HG03025 (cell line): ENCODE measurements at regions not wholly inside any gene's neighbourhood (a gene's known extent, or its start where the extent isn't known, plus 50 kb on each side); places are given as distances from the start of the nearest gene placed in this dataset.

Experiments
- ATAC-seq: cut with Tn5 transposase; IDR thresholded peaks from one replicate; pipeline ENCODE4 v1.9.1; 2021; ENCODE audit warnings: mild to moderate bottlenecking, moderate library complexity; ENCODE audit not compliant: unreplicated experiment, low FRiP score

GRCh38 chr9:4435197-4435596 lies 55.1 kb upstream of the SLC1A1 start:
- ATAC-seq: no peak

GRCh38 chr9:4433379-4433778 lies 56.9 kb upstream of the SLC1A1 start:
- no peak for ATAC-seq

- ATAC-seq: no peak
Measured at GRCh38 chr9:4430432-4431261, 59.6 kb upstream of the SLC1A1 start.

DNA sequence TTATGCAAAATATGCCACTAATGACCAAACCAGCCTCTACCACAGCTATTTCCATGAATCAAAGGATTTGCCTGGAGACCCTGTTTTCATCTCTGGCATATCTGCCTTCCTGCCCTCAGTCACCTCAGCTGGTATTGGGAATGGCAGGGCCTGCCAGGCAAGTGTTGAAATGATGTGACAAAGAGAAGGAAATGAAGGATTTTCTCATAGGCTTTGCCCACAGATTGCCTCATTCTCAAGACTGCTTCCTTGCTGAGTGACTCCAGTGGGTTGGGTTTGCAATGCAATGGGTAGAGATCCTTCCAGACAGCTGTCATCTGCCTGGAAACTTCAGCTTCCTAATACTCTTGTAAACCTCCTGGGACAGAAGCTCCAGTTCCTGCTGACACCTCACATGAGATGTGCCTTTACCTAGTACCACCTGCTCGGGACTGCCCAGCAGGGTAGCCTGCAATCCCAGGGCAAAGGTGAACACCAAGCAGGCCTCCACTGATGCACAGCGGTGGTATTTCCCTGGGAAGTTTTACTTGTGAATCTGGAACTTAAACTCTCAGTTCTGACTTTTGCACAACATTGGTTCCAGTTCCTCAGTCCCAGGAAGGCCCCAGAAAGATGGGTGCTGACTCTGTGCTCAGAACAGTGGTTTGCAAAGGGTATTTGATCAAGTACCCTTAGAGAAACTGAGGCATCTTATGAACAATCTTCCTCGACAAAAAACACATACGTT lies 64.8 kb upstream of the SLC1A1 start:
- ATAC-seq: no peak

DNA sequence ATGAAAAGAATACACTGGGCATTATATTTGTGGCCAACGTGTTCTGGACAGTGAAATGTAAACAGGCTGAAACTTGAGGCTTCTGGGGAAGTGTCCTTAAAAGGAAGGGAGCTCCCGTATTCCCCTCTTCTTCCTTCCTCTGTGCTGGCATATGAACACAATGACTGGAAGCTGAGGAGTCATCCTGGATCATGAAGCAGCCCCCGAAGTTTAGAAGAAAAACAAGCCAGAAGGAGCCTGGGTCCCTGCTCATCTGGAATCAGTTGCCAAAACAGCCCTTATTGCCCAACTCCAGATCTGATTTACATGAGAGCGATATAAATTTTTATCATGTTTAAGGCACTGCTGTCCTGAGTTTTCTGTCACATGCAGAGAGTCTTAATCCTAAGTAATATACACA lies 65.4 kb upstream of the SLC1A1 start:
- no peak for ATAC-seq

GRCh38 chr9:4424038-4424437 lies 66.2 kb upstream of the SLC1A1 start:
- no peak for ATAC-seq

DNA sequence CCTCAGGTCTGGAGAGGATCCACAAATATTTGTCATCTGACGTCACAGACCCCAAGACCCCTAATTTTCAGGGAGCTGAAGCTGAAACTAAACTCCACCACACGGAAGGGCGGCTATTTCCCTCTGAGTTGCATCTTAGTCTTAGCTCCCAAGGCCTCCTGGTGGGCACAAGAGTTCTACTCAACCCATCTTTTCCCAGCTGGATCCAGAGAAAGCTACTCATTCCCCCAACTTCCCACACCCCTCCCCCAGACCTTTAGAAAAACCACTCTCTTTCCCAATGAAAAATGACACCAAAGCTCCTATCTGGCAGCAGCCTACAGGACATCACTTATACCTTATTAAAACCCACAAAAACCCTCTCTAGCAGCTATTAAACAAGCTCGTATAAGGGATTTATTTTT lies 67.1 kb upstream of the SLC1A1 start:
- no peak for ATAC-seq

GRCh38 chr9:4422495-4422894 lies 67.8 kb upstream of the SLC1A1 start:
- ATAC-seq: peak; percentile 64

DNA sequence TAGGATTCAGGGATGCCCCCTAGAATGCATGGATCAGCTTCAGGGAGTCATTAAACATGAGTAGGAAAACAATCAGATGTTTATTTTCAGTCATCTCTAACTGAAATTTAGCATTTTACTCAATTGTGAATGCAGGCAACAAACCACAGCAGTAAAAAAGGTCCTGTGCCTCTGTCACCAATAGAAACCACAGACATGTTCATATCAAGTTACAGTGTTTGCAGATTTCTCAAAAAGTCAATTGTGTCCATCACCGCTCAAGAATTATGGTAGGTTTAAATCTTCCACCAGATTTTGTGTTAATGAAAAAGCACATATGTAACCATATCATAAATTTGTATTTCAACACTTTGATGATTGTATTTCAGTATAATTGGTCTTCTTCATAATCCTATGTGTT lies 68.4 kb upstream of the SLC1A1 start:
- ATAC-seq: no peak

GRCh38 chr9:4420351-4420750 lies 69.9 kb upstream of the SLC1A1 start:
- ATAC-seq: no peak

DNA sequence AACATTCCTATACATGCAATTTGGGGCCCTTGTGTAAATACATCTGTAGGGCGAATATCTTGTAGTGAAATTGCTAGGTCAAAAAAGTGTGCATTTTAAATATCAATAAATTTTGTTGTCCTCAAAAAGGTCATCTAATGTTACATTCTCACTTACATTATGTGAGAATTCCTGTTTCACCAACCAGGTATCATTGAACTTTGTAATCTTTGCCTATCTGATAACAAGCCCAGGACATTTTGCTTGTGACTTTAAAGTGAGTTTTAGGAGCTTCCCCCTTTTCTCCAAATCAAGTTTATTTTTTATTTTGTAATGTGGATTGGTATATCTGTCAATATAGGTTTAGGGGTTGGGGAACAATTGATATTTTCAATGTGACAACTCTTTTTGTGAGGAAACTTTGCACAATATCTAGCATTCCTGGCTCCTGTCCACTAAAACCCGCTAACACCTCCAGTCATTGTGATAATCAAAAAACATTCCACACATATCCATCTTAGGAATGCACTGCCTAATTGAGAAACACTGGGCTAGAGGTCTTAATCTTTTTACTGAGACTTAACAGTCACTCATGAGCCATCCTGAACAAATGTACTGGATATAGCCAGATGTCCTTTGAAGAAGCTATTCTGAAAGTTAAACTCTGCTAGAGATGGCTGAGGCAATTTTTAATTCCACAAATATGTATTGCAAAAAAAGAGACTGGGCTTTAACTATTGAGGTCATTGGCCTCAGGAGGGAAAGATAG lies 72.5 kb upstream of the SLC1A1 start:
- ATAC-seq: no peak

DNA sequence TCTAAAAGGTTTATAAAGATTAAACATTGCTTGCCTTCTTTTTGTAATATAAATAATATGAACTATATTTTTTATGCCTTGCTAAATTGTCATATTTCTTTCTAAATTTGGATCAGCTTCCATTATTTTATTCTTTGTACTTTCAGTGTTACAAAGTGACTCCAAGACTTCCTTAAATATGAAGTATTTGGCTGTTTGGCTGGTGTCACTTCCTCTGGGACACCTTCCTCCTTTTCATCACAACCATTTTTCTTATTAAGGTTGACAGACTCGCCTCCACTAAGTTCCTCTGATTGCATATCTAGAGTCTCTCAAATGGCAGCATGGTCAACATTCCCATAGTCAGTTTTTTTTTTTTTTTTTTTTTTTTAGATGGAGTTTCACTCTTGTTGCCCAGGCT lies 73.8 kb upstream of the SLC1A1 start:
- no peak for ATAC-seq

DNA sequence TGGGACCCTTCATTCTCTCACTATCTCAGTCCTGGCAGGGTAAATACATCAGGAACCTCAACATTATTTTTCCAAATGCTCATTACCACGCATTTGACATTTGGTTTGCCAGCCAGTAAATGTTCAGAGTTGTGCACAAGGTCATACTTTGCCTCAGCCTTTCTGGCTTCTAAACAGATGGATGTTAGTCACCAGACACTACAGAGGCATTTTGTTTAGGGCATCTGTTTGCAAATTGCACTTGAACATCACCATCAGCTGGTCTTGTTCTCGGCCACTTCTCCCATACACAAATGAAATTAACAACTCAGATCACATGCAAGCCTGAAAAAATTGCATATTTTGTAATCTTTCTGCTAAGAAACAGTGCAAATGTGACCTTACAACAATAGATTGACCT lies 75.0 kb upstream of the SLC1A1 start:
- no peak for ATAC-seq

GRCh38 chr9:4413856-4414255 lies 76.4 kb upstream of the SLC1A1 start:
- ATAC-seq: no peak

GRCh38 chr9:4404156-4404555 lies 86.1 kb upstream of the SLC1A1 start:
- ATAC-seq: no peak

GRCh38 chr9:4402501-4402900 lies 87.8 kb upstream of the SLC1A1 start:
- ATAC-seq: no peak

DNA sequence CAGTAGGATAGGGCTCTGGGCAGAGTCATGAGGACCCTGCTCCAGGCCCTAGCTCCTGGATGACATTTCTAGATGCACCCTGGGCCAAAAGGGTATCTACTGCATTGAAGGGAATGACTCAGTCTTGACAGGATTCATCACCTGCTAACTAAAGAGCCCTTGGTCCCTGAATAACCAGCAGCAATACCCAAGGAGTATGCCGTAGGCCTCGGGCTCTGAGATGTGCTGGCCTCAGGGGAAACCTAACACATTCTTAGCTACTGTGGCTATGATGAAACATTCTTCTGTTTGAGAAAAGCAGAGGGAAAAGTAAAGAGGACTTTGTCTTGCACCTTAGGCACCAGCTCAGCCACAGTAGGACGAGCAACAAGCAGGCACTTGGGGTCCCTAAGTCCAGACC lies 89.5 kb upstream of the SLC1A1 start:
- ATAC-seq: no peak

DNA sequence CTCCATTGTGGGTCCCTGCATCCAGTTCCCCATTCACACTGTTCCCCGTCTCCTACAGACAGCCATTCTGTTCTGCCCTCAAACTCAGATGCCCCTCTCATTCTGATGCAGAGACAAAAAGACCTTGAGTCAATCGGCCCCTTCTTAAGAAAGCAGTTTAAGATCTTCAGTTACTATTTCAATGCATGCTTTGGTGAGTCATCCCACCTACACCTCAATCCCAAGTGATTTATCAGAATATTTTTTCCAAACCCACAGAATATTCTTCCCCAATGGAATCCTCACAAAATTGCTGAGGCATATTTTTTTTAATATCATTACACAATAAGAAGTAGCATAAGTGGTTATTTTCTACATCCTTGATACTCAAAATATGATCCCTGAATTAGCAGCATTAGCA lies 92.4 kb upstream of the SLC1A1 start:
- ATAC-seq: no peak

DNA sequence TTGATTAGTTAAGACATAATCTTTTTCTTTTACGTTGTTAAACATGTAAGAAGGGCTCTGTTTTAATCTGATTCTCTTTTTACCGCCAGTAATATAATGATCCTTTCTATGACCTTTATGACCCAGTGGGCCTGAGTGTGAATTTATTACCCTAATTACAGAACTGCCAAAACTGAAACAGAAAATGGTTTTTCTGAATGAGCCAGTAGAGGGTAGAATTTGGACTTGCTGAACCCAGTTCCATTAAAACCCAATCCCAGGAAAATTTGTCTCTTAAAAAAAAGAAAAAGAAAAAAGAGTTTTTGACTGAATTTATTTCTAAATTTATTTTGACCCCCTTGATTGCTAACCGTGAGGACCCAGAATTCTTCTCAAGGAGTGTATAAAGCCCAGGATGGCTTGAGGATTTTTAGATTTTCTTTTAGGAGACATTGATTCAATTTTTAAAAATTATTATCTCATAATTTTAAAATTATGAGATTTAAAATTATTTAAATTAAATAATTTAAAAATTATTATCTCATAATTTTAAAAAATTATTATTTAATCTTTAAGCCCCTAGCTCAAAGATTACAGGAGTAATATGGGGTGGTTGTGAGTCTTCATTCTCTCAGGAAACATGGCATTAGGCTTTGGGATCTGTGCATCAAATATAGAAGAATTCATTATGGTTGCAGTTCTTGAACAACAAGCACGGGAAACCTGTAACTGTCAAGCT lies 94.1 kb upstream of the GLIS3 start:
- no peak for ATAC-seq

DNA sequence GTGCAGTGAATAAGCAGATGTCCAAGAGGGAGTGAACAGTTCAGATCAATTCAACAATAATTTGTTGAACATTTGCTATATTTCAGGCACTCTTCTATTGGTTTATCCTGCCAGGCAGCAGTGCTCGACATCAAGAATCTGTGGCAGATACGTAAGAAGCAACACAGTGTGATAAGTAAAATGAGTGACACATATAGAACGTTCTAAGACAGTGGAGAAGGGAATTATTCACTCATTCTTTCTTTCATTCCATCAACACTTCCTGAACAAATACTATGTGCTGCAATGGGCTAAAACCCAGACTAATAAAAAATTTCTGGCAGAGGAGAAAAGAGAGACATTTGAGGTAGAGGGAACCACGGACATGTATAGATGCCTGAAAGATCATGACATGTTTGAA lies 89.9 kb upstream of the GLIS3 start:
- ATAC-seq: no peak

DNA sequence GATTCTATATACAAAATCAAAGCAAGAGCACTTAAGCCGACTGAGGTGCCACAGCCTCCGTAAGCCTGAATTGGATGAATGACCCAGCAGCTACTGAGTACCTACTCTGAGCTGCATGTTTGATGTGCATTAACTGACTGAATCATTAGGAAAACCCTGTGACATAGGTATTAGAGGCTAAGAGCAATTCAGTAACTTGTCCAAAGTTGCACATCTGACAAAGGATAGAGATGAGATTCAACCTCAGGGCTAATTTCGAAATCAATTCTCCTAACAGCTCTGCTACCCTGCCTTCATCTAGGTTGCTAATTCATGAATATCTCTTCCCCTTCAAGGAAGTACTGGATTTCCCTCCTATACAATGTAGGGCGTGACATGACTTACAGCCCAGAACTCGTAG lies 89.1 kb upstream of the GLIS3 start:
- ATAC-seq: no peak
